SIG-M5 treated with dmso at 0.1 percent for 504 hours (cell line): ENCODE measurements at regions not wholly inside any gene's neighbourhood (a gene's known extent, or its start where the extent isn't known, plus 50 kb on each side); places are given as distances from the start of the nearest gene placed in this dataset.
"Not testable (repeated sequence)": the region's sequence is repeated elsewhere in the genome, so short reads cannot be mapped to it uniquely, and the experiment has no call there.

Experiments used
- DNase-seq: peaks from one replicate; lab custom pipeline; 2025; ENCODE audit not compliant: unreplicated experiment; lab: John Stamatoyannopoulos, UW

- no peak for DNase-seq
Measured at GRCh38 chr13:50154697-50155096, 139.5 kb downstream of the KCNRG start.

GRCh38 chr13:50156140-50156539 is 140.9 kb downstream of the KCNRG start:
- DNase-seq, result no peak

- DNase-seq, result no peak
Measured at GRCh38 chr13:50156561-50157127, 141.4 kb downstream of the KCNRG start.

- DNase-seq, result no peak
Measured at GRCh38 chr13:50158385-50159165, 143.3 kb downstream of the KCNRG start.

GRCh38 chr13:50159607-50160006 is 144.4 kb downstream of the KCNRG start:
- no peak for DNase-seq

- no peak for DNase-seq
Measured at GRCh38 chr13:50161052-50161451, 145.8 kb downstream of the KCNRG start.

- no peak for DNase-seq
Measured at GRCh38 chr13:50162001-50162400, 146.8 kb downstream of the KCNRG start.

- DNase-seq, result no peak
Measured at GRCh38 chr13:50162567-50162966, 147.3 kb downstream of the KCNRG start.

- no peak for DNase-seq
Measured at GRCh38 chr13:50167224-50167947, 152.1 kb downstream of the KCNRG start.

- DNase-seq, result no peak
Measured at GRCh38 chr13:50167967-50168366, 152.7 kb downstream of the KCNRG start.

- no peak for DNase-seq
Measured at GRCh38 chr13:50168786-50169185, 153.5 kb downstream of the KCNRG start.

GRCh38 chr13:50170447-50171037 is 155.3 kb downstream of the KCNRG start:
- DNase-seq, result no peak

GRCh38 chr13:50171590-50172282 is 156.5 kb downstream of the KCNRG start:
- DNase-seq, result no peak

- DNase-seq, result not testable (repeated sequence)
Measured at GRCh38 chr13:50173045-50173444, 157.8 kb downstream of the KCNRG start.

- DNase-seq, result no peak
Measured at GRCh38 chr13:50174630-50175029, 159.4 kb downstream of the KCNRG start.

- DNase-seq, result peak; percentile 24
Measured at GRCh38 chr13:50179977-50180376, 164.7 kb downstream of the KCNRG start.

- not testable (repeated sequence) for DNase-seq
Measured at GRCh38 chr13:50185769-50186763, 170.8 kb downstream of the KCNRG start.

GRCh38 chr13:50187352-50188029 is 172.2 kb downstream of the KCNRG start:
- no peak for DNase-seq

- no peak for DNase-seq
Measured at GRCh38 chr13:50188696-50189095, 173.5 kb downstream of the KCNRG start.
